Loucy (cell line): ENCODE measurements at regions not wholly inside any gene's neighbourhood (a gene's known extent, or its start where the extent isn't known, plus 50 kb on each side); places are given as distances from the start of the nearest gene placed in this dataset.

Experiments used
- H2AFZ ChIP-seq: fragments of 200-600 bp; sonication (generic); 2 replicates; pipeline ENCODE4 v1.6.0; 2016; ENCODE audit warnings: antibody characterized with exemption, mild to moderate bottlenecking, low read length, moderate library complexity
- H3F3A ChIP-seq: fragments of 200-600 bp; 2 replicates; pipeline ENCODE4 v1.6.0; 2016; ENCODE audit warnings: antibody characterized with exemption, low read depth, mild to moderate bottlenecking
- H3K27me3 ChIP-seq: fragments of 200-600 bp; sonication (generic); 2 replicates; pipeline ENCODE4 v1.6.1; 2014; ENCODE audit warnings: low read length, mild to moderate bottlenecking; ENCODE audit not compliant: insufficient read depth, poor library complexity, severe bottlenecking
- H3K36me3 ChIP-seq: fragments of 200-600 bp; sonication (generic); 2 replicates; pipeline ENCODE4 v1.6.1; 2016; ENCODE audit warnings: low read length; ENCODE audit not compliant: insufficient read depth
- H3K4me1 ChIP-seq: fragments of 200-600 bp; sonication (generic); 2 replicates; pipeline ENCODE4 v1.5.1; 2014; ENCODE audit warnings: low read length, mild to moderate bottlenecking; ENCODE audit not compliant: insufficient read depth, poor library complexity, severe bottlenecking
- H3K4me2 ChIP-seq: fragments of 200-600 bp; sonication (generic); 2 replicates; pipeline ENCODE4 v1.6.0; 2014; ENCODE audit warnings: antibody characterized with exemption, low read length, low read depth, mild to moderate bottlenecking; ENCODE audit not compliant: poor library complexity, severe bottlenecking
- H3K4me3 ChIP-seq: fragments of 200-600 bp; sonication (generic); 2 replicates; pipeline ENCODE4 v1.5.1; 2014; ENCODE audit warnings: low read length, mild to moderate bottlenecking, mixed read lengths; ENCODE audit not compliant: poor library complexity, severe bottlenecking
- H3K79me2 ChIP-seq: fragments of 200-600 bp; sonication (generic); 2 replicates; pipeline ENCODE4 v1.6.1; 2014; ENCODE audit warnings: low read length; ENCODE audit not compliant: insufficient read depth
- H3K9ac ChIP-seq: fragments of 200-600 bp; sonication (generic); 2 replicates; pipeline ENCODE4 v1.6.0; 2014; ENCODE audit warnings: mild to moderate bottlenecking, low read depth, low read length, moderate library complexity; ENCODE audit not compliant: poor library complexity, severe bottlenecking
- H3K9me2 ChIP-seq: fragments of 200-600 bp; sonication (generic); replicated peaks from 2 replicates; pipeline ENCODE4 v1.6.1; 2016; ENCODE audit warnings: low read depth, low read length, mixed read lengths
- H3K9me3 ChIP-seq: fragments of 200-600 bp; sonication (generic); 2 replicates; pipeline ENCODE4 v1.6.1; 2014; ENCODE audit warnings: mild to moderate bottlenecking, antibody characterized with exemption, low read length, low read depth; ENCODE audit not compliant: insufficient read depth
- H4K20me1 ChIP-seq: fragments of 200-600 bp; sonication (generic); 2 replicates; pipeline ENCODE4 v1.6.0; 2014; ENCODE audit warnings: antibody characterized with exemption, low read length, mild to moderate bottlenecking; ENCODE audit not compliant: insufficient read depth, poor library complexity, severe bottlenecking
- CTCF ChIP-seq: fragments of 200-600 bp; sonication (generic); conservative IDR thresholded peaks from 2 replicates; pipeline ENCODE4 v1.5.1; 2014; ENCODE audit warnings: mild to moderate bottlenecking, antibody characterized with exemption, low read length
- EZH2phosphoT487 ChIP-seq: fragments of 200-600 bp; IDR thresholded peaks from 2 replicates; pipeline ENCODE4 v1.6.1; 2018; ENCODE audit warnings: antibody characterized with exemption, mild to moderate bottlenecking, moderate library complexity, borderline replicate concordance

- H3K4me2 ChIP-seq: no peak overlapping the region
- no peaks in the 10 kb centered on the region for H3K4me1 ChIP-seq
- H3K9me3 ChIP-seq: no peaks in the 10 kb centered on the region
- no peaks in the 10 kb centered on the region for H4K20me1 ChIP-seq
- no peaks in the 10 kb centered on the region for H3K9me2 ChIP-seq
- H3K36me3 ChIP-seq: no peaks in the 10 kb centered on the region
- H3K27me3 ChIP-seq: no peaks in the 10 kb centered on the region
- TF ChIP-seq CTCF (no peak), EZH2phosphoT487 (no peak)
- no peak overlapping the region for H3K9ac ChIP-seq
- H3K79me2 ChIP-seq: no peaks in the 10 kb centered on the region
- H2AFZ ChIP-seq: no peak overlapping the region
- no peak overlapping the region for H3K4me3 ChIP-seq
- no peaks in the 10 kb centered on the region for H3F3A ChIP-seq
Measured at GRCh38 chr12:13505224-13505623, 308.7 kb downstream of the EMP1 start.

- TF ChIP-seq EZH2phosphoT487 (no peak), CTCF (no peak)
- Histone ChIP-seq H3K4me1 (no peaks in the 10 kb centered on the region), H3K4me2 (no peak overlapping the region), H3K79me2 (no peaks in the 10 kb centered on the region), H3K9me3 (no peaks in the 10 kb centered on the region), H3K9me2 (no peaks in the 10 kb centered on the region), H2AFZ (no peak overlapping the region), H3K27me3 (no peaks in the 10 kb centered on the region), H3F3A (no peaks in the 10 kb centered on the region), H3K36me3 (no peaks in the 10 kb centered on the region), H3K9ac (no peak overlapping the region), H4K20me1 (no peaks in the 10 kb centered on the region), H3K4me3 (no peak overlapping the region)
Measured at GRCh38 chr12:13504736-13505135, 308.2 kb downstream of the EMP1 start.

GRCh38 chr12:13504074-13504473 is 307.5 kb downstream of the EMP1 start:
- Histone ChIP-seq H3K4me2 (no peak overlapping the region), H3K4me3 (no peak overlapping the region), H3K9me3 (no peaks in the 10 kb centered on the region), H4K20me1 (no peaks in the 10 kb centered on the region), H3K9me2 (no peaks in the 10 kb centered on the region), H3K27me3 (no peaks in the 10 kb centered on the region), H3F3A (no peaks in the 10 kb centered on the region), H3K36me3 (no peaks in the 10 kb centered on the region), H3K79me2 (no peaks in the 10 kb centered on the region), H3K9ac (no peak overlapping the region), H3K4me1 (no peaks in the 10 kb centered on the region), H2AFZ (no peak overlapping the region)
- TF ChIP-seq CTCF (no peak), EZH2phosphoT487 (no peak)
